Activated CD8-positive, alpha-beta memory T cell treated with anti-CD3 and anti-CD28 coated beads, Interleukin-2, amount 50 U/mL, for 4 hours (primary cell): ENCODE measurements at regions not wholly inside any gene's neighbourhood (a gene's known extent, or its start where the extent isn't known, plus 50 kb on each side); places are given as distances from the start of the nearest gene placed in this dataset.
"Not testable (repeated sequence)": the region's sequence is repeated elsewhere in the genome, so short reads cannot be mapped to it uniquely, and the experiment has no call there.

Experiments
- DNase-seq: peaks from one replicate; pipeline ENCODE4 v3.0.0-alpha.2; 2020

- DNase-seq = no peak
Measured at GRCh38 chrX:27136325-27136724, 326.8 kb downstream of the PPP4R3C start.

DNA sequence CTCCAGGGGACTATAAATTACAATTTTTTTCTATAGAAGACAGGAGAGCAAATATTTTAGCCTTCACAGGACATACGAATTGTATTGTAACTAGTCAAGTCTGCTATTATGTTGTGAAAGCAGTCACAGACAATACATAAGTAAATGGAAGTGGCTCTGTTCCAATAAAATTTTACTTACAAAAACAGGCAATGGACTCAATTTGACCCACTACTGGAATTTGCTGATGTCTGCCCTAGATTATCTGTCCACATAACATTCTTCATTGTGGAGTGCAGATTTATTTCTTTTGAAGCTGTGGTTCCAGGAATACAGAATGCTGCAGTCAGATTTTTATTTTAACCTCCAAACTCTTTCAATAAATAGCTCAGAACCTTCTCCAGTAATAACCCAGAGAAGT is 330.3 kb downstream of the PPP4R3C start:
- no peak for DNase-seq

GRCh38 chrX:27087176-27087575 is 376.0 kb downstream of the PPP4R3C start:
- DNase-seq = not testable (repeated sequence)

DNA sequence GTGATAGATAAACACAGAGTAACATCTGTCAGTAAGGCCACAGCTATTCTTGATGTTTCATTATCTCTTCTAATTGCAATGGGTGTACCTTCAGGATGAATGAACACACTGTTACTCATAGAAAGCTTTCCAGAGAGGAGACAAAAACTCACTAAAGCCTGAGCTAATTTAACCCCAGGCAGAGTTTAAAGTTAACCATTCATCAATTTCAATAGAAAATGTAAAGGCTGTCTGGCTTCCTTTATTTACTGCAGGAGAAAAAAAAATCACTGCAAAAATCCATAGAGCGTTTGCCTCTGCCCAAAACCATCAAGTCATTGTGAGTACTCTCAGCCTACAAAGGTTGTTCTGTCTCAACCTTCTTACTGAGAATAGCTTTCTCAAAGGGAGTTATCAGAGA is 376.9 kb downstream of the PPP4R3C start:
- DNase-seq = no peak

GRCh38 chrX:27085346-27085745 is 377.8 kb downstream of the PPP4R3C start:
- no peak for DNase-seq

DNA sequence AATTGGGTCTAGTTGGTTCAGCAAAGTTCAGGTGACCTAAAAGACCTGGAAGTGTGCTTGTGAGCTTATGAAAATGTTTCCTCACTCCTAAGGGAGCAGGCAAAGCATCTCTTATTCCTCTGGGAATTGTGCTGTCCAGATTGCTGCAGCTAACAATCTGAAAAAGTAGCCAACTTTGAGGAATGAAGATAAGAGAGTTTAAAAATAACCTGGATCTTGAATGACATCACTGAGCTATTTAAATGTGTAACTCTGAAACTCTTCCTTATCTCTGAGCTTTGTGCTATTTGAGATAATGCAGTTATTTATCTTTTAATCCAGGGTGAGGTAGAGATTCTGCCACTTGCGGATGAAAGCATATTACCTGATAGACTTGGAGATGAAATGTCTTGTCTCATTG is 384.8 kb downstream of the PPP4R3C start:
- DNase-seq = no peak

GRCh38 chrX:27057883-27058282 is 405.3 kb downstream of the PPP4R3C start:
- no peak for DNase-seq

DNA sequence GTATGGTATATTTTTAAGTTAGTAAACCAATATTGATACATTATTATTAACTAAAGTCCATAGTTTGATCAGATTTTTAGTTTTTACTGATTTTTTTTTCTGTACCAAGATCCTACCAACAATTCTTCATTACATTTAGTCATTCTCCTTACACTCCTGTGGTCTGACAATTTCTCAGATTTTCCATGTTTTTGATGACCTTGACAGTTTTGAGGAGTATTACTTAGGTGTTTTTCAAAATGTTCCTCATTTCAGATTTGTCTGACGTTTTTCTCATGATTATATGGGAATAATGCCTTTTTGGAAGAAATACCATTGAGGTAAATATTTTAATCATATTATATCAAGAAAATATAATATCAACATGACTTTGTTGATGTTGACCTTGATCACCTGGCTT is 423.8 kb downstream of the PPP4R3C start:
- no peak for DNase-seq

DNA sequence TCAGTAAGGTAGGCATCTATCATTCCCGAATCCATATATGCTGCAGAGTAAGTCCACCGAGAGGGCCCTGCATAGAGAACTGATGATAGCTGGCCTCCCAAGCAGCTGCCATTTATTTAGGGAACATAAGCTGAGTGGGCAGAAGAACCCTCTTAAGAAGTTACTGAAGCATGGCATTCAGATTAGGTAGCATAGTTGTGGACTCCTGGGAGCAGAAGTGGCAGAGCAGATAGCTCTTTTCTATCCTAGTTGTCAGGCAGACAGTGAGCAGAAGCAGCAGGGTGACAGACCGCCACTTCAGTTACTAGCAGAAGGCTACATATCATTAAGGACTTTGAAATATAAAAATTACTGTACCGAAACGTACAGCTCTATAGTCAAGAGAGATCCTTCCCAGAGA is 454.7 kb downstream of the PPP4R3C start:
- DNase-seq = no peak

DNA sequence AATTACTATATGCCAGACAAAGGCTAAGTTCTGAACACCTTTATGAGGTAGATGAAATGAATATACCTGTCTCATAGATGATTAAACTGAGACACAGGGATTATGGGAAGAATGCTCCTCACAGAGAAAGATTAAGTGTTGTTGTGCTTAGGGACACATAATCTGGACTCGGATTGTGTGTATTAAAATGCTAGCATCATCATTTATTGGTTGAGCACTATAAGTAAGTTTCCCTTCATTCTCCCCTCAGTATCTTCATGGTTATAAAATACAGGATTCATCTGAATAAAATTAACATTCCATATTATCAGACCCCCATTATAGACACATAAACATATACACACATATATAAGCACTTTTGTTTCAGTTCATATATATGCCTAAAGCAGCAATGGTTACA is 463.5 kb downstream of the PPP4R3C start:
- no peak for DNase-seq

- no peak for DNase-seq
Measured at GRCh38 chrX:26958261-26958660, 504.9 kb downstream of the PPP4R3C start.

DNA sequence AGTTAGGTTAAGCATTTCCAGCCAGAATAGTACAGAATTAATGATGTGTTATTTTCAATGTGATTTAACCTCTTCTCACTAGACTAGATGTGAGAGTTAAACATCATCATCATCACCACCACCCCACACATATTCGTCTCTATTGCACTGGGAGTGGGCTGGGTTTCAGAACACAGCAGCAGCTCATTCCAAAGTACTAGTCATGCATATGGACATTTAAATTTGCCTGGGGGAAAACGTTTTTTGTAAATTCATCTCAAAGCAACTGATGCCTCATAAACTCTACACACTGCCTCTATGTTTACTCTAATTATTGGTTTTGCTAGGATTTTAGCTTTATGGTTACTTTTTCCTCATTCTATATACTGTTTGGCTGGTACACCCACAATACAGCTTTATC is 509.1 kb downstream of the PPP4R3C start:
- DNase-seq = no peak

- no peak for DNase-seq
Measured at GRCh38 chrX:26952213-26952612, 510.9 kb downstream of the PPP4R3C start.

DNA sequence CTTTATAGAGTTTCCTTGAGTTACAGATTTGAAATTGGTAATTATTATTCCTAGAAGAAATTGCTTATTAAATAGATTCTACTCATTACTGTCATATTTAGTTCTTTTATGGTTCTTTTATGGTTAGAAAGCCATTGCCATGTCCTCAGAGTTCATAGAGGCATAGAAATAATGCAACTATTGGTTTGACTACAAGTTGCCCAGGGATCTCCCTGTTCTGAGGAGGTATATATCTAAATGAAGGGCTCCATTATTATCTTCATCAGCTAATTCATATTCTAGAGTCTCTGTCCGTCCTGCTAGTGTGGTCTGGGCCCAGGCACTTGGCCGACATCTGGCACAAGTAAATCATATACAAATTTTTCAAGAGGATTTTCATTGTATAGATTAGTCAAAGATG is 535.7 kb downstream of the PPP4R3C start:
- DNase-seq = no peak

GRCh38 chrX:26925088-26925487 is 538.1 kb downstream of the PPP4R3C start:
- no peak for DNase-seq

DNA sequence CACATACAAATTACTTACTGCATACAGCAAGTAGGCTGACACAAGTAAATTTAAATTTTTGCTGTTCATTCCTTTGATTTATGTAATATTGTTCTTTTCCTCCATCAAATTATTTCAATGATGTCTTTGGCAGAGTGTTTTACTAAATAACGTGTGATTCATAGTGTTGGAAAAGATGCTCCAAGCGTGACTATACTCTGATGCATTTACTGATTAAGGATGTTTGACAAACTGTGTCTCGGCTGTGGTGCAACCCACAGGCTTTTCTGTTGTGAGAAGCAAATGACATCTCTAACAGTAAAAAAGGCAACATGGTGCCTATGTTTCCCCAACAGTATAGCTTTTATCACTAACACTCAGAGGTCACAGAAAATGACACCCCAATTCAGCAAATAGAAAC is 540.9 kb downstream of the PPP4R3C start:
- DNase-seq = no peak

- DNase-seq = no peak
Measured at GRCh38 chrX:26918631-26919030, 544.5 kb downstream of the PPP4R3C start.

- no peak for DNase-seq
Measured at GRCh38 chrX:26916991-26917390, 546.1 kb downstream of the PPP4R3C start.

- DNase-seq = no peak
Measured at GRCh38 chrX:26915064-26915463, 548.1 kb downstream of the PPP4R3C start.

GRCh38 chrX:26914232-26914631 is 548.9 kb downstream of the PPP4R3C start:
- DNase-seq = no peak

- DNase-seq = not testable (repeated sequence)
Measured at GRCh38 chrX:26911785-26912184, 551.4 kb downstream of the PPP4R3C start.

GRCh38 chrX:26909728-26910127 is 553.4 kb downstream of the PPP4R3C start:
- DNase-seq = no peak

DNA sequence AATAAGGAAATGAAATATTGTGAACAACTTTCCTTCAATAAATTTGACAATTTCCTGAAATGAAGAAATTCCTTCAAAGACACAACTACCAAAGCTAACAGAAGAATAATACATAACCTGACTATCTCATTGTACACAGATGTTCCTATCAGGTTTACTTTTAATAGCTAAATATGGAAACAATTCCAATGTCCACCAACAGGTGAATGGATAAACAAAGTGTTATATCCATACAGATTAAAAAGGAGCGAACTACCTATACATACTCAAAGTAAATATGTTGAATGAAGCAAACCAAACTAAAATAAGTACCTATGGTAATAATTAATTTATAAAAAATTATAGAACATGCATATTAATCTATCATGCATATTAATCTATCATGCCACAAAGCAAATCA is 554.9 kb downstream of the PPP4R3C start:
- DNase-seq = no peak

GRCh38 chrX:26889574-26889973 is 573.6 kb downstream of the PPP4R3C start:
- no peak for DNase-seq

- no peak for DNase-seq
Measured at GRCh38 chrX:26873736-26874135, 589.4 kb downstream of the PPP4R3C start.

GRCh38 chrX:26871967-26872366 is 591.2 kb downstream of the PPP4R3C start:
- no peak for DNase-seq
